ENCODE measurements at regions not wholly inside any gene's neighbourhood (a gene's known extent, or its start where the extent isn't known, plus 50 kb on each side); places are given as distances from the start of the nearest gene placed in this dataset.
"Not testable (repeated sequence)": the region's sequence is repeated elsewhere in the genome, so short reads cannot be mapped to it uniquely, and the experiment has no call there.

GRCh38 chr1:172837816-172838679, 179.1 kb downstream of the FASLG start:
- peak; percentile 66 for DNase-seq (ENCODE audit: low spot score)

- DNase-seq (ENCODE audit: low spot score): no peak
Measured at GRCh38 chr1:172838680-172839313, 179.9 kb downstream of the FASLG start.

GRCh38 chr1:172839639-172840038, 180.7 kb downstream of the FASLG start:
- DNase-seq (ENCODE audit: low spot score): not testable (repeated sequence)

DNA sequence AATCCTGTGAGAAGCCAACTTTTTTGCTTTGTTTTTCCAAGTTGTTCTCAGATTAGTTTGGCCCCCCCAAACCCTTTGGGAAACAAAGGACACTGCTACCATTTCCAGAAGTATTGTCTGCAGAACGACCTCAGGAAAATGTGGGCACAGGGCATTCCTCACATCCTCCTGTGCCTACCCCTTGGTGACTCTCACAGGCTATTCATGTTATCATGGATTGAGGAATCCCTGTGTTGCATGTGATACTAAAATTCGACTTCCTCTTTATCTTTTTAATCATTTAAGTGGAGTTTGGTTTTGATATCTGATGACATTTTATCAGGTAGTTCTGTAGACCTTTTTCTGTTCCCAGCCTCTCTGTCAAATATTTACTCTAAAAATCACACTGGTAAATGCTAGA, 184.5 kb downstream of the FASLG start:
- no peak for DNase-seq (ENCODE audit: low spot score)

DNA sequence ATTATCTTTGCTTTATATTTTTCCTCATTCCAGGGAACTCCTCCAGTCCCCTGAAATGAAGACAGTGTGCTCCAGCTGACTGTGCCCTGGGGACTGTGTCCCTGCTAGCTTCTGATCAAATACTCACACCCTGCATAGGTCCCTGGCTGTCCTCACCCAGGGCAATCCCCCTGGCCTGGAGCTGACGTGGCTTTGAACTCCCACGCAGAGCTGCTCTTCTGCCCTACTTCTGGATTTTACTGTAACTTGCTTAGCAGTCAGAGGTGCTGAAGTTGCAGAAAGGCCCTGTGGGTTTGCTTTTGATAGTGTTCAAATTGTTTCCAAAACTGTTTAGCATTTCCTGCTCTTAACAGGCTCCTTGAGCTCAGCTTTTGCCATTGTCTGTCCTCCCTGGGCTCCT, 186.5 kb downstream of the FASLG start:
- DNase-seq (ENCODE audit: low spot score): no peak

DNA sequence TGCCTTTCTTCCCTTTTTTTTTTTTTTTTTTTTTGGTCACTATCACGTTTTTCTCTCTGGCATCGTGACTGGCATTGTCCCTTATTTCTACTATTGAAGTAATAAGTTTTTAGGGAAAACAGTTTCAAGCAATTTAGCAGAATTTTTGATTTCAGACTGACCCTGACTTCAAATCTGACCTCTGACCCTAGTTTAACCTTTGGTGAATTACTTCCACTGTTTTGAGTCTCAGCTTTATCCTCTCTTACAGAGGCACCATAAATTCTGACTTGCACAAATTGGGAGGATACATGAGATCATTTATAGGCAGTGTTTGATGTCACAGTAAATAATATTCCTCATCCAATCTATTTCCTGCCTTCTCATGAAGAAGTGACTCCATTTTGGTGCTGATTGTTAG, 187.0 kb downstream of the FASLG start:
- DNase-seq (ENCODE audit: low spot score): no peak

GRCh38 chr1:172847814-172848213, 188.9 kb downstream of the FASLG start:
- DNase-seq (ENCODE audit: low spot score): not testable (repeated sequence)

- DNase-seq (ENCODE audit: low spot score): no peak
Measured at GRCh38 chr1:172849653-172850052, 190.8 kb downstream of the FASLG start.

GRCh38 chr1:172851077-172851476, 192.2 kb downstream of the FASLG start:
- no peak for DNase-seq (ENCODE audit: low spot score)

GRCh38 chr1:172851856-172852255, 193.0 kb downstream of the FASLG start:
- DNase-seq (ENCODE audit: low spot score): peak; percentile 51

GRCh38 chr1:172855983-172856382, 194.8 kb downstream of the TNFSF18 start:
- DNase-seq (ENCODE audit: low spot score): not testable (repeated sequence)

DNA sequence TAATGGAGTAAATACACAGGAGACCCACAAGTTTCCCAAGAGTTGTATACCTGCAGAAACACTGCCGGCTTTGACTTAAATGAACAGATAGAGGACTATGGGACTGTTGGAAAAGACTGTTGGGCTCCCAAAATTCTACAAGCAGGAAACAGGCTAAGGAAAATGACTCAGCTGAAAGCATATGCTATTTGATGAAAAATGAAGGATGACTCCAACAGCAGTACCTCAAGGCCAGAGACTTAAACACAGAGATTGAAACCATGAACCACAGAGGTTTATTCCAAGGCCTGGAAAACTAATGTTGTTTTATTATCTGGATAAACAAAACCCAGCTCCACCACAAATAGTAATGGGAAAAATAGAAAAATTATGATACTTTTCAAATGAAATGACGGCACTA, 187.7 kb downstream of the TNFSF18 start:
- no peak for DNase-seq (ENCODE audit: low spot score)

DNA sequence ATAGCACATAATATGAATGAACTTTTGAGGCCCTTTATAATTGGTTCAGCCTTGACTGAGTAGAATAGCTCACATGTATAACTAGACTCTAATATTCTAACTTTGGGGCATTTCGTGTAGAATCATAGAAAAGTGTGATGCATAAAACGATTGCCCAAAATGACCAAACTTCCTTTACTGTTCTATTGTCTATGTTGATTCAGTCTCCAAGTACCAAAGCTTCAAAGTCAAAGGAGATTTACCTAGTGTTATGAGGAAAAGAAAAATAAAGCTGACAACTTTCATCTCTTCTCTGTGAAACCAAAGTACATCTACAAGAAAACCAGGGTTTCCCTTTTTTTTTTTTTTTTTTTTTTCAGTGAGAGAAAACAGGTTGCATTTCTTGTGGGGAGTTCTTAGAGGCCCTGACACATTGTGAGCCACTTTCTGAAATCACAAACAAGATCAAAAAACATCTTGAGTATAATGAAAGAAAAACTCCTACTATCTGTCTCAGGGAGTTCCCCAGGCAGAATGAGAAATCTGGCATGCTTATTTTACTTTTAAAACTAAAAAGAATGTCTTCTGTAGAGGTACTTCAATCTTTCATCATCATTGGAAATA, 183.4 kb downstream of the TNFSF18 start:
- DNase-seq (ENCODE audit: low spot score): no peak

- peak; percentile 67 for DNase-seq (ENCODE audit: low spot score)
Measured at GRCh38 chr1:172870901-172871606, 179.7 kb downstream of the TNFSF18 start.

DNA sequence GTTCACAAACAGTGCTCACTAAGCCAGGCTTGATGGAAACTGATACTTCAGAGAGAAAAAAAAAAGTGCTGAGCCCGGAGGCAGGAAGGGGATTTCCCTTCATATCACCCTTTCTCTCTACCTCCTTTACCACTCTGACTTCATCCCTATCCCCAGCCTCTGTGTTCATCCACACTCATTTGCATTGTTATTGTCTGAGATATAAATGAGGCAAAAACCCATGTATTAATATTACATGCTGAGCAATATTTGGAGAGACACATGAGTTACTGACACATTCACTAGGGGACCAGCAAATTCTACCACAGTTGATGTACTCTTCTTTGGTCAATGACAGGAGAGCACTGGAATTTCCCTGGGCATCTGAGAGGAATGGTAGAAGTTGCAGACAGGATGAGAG, 175.8 kb downstream of the TNFSF18 start:
- DNase-seq (ENCODE audit: low spot score): peak; percentile 56

DNA sequence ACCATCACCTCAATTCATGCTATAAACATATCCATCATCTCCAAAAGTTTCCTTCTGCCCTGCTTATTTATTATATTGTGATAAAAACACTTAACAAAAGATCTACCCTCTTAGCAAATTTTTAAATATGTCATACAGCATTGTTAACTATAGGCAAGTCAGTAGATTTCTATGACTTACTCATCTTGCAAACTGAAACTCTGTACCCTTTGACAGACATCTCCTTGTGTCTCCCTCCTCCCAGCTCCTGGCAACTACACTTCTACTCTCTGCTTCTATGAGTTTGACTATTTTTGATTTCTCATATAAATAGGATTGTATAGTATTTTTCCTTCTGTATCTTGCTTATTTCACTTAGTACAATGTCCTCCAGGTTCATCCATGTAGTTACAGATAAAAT, 174.8 kb downstream of the TNFSF18 start:
- DNase-seq (ENCODE audit: low spot score): no peak

DNA sequence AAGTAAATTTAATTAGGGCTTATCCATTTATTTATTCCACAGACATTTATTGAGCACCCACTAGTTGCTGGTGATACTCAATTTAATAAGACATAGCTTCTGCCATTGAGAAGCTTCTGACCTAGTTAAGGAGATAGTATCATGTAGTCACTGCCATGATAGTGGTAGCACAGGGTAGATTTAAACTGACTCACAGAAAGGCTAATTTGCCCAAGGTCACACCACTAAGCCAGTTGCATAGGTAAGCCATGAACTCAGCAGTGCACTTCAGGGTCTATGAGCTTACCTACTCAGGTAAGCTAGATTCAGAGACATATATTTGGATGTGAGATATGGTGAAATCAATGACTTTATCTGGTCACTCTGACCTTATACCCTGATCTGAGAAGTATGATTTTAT, 168.4 kb downstream of the TNFSF18 start:
- DNase-seq (ENCODE audit: low spot score): no peak

- DNase-seq (ENCODE audit: low spot score): no peak
Measured at GRCh38 chr1:172882791-172883386, 167.9 kb downstream of the TNFSF18 start.

DNA sequence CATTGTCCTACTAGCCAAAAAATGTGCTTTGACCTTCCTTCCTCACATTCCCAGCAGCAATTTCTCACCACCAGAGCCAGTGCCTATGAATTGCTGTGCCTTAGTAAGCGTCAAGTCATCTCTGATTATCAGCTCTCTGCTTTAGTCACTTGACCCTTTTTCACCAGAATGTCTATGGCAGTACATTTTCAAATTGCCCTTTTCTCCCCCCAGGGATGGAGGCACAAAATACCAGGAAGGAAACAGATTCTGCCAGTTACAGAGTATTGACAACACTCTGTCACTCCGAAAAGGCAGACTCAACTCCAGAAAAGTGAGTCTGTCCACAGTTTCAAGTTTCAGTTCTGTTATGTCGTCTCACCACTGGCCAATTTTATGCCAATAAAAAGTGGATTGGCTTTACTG, 167.4 kb downstream of the TNFSF18 start:
- no peak for DNase-seq (ENCODE audit: low spot score)

DNA sequence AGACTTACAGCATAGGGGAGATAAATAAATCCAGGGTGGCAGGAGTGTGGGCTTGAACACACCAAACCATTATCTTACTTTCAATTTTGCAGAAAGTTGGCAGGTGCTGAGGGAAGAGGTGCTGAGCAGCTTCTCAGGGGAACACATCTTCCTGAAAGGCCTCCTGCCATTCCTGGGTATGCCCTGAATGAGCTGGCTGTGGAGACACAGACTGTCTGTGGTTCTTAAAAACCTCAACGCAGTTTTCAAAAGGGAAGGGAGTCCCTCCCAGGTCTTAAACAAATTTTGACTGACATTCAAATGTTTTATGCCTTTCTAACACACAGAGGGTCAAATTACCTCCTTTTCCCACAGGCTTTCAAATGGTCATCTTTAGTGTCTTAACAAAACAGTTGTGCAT, 166.9 kb downstream of the TNFSF18 start:
- no peak for DNase-seq (ENCODE audit: low spot score)

- DNase-seq (ENCODE audit: low spot score): peak; percentile 72
Measured at GRCh38 chr1:172885411-172885810, 165.3 kb downstream of the TNFSF18 start.

DNA sequence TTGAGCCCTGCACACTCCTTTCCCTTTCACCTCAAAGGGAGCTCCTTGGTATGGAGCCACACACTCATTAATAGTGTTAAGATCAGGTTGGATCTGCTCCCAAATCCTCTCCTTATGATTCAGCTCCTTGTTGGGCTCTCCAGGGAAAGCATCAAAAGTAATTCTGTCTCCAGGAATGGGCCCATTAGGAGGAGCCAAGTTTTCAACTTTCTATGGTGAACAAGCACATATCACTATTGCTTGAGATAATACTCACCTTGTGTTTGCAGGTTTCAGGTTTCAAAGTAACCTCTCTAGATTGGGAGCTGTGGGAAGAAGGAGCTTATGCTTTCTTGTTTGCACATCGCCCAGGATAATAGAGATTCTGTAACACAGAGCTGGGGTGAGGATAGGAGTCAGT, 164.8 kb downstream of the TNFSF18 start:
- no peak for DNase-seq (ENCODE audit: low spot score)
